ENCODE measurements at regions not wholly inside any gene's neighbourhood (a gene's known extent, or its start where the extent isn't known, plus 50 kb on each side); places are given as distances from the start of the nearest gene placed in this dataset.

DNA sequence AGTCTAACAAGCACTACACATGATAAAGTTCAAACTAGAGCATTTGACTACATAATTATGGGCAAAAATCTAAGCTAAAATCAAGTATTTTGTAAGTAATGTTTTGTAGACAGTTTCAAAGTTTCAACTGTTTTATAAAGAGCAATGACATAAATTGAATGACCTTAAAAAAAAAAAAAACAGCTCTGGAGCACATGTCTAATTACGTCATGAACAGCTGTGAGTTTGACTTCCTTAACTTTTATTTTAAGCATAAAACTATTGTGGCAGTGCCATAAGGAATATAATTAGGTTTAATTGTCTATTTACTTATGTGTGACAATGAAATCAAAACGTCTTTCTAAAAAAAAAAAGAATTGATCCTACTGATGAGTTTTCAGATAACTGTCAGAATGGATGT, 272.5 kb upstream of the LRRC7 start:
- no peaks in the 10 kb centered on the region for H3K4me1 ChIP-seq (ENCODE audit: control insufficient read depth, insufficient read depth, low read length, poor library complexity, severe bottlenecking)
- WGBS, 2 experiments (ENCODE audit: insufficient coverage in 2 of 2), result no CpG with 5 or more reads among the region's 2 CpGs
- no peaks in the 10 kb centered on the region for H3K9me3 ChIP-seq (ENCODE audit: control insufficient read depth, low read length)
- H3K36me3 ChIP-seq (ENCODE audit: control insufficient read depth, insufficient read depth, low read length), result no peaks in the 10 kb centered on the region
- H3K4me3 ChIP-seq (ENCODE audit: extremely low read depth, insufficient read depth, low read length, poor library complexity, severe bottlenecking), result no peak overlapping the region
- H3K27ac ChIP-seq (ENCODE audit: low read depth, low read length, severe bottlenecking), result no peak overlapping the region

DNA sequence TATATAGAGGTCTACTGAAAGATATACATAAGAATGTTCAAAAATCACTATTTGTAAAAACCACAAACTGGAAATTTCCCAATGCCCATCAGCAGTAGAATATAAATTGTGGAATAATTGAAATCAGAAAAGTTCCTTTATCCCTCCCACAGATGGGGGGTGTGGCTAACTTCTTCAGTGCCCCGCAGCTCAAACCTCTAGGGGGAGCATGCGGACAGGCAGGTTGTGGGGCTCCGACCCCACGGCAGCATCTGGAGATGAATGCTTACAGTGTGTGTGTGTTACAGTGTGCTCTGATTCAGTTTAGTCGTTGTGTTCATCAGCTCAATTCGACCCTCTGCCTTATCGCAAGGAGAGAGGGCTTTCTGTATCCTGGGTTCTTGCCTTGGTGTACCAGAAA, 262.1 kb upstream of the LRRC7 start:
- no peak overlapping the region for H3K27ac ChIP-seq (ENCODE audit: low read depth, low read length, severe bottlenecking)
- no peaks in the 10 kb centered on the region for H3K4me1 ChIP-seq (ENCODE audit: control insufficient read depth, insufficient read depth, low read length, poor library complexity, severe bottlenecking)
- H3K9me3 ChIP-seq (ENCODE audit: control insufficient read depth, low read length), result no peaks in the 10 kb centered on the region
- H3K4me3 ChIP-seq (ENCODE audit: extremely low read depth, insufficient read depth, low read length, poor library complexity, severe bottlenecking), result no peak overlapping the region
- no peaks in the 10 kb centered on the region for H3K36me3 ChIP-seq (ENCODE audit: control insufficient read depth, insufficient read depth, low read length)
- 67 to 82% methylated on average over 1 to 4 of the region's 7 CpGs for WGBS, 2 experiments (ENCODE audit: insufficient coverage in 2 of 2)

DNA sequence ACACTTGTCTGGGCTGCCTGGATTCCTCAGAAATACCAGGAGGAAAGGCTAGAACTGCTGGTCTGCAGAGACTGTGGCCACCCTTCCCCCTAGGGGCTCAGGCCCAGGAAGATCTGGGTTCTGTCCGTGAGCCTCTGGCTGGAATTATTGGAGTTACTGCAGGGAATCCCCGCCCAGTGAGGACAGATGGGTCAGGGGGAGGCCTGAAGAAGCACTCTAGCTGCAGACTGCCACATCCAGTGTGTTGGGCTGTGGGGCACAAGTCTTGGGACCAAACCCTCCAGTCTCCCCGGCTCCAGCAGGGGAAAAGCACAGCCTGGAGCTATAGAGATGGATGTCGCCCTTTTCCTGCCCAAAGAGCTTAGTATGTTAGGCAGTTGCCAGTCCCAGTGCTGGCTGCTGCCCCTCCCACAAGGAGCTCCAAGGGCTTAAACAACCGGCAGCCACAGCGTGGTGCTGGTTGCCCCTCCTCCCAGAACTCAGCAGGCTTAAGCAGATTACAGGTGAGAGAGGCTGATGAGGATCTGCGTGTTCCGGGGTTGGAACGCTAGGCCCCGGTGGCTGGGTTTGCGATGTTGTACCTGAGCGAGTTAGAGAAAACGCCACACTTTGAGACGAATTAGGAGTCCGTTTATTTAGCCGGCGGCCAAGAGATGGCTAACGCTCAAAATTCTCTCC, 255.5 kb upstream of the LRRC7 start:
- Histone ChIP-seq H3K4me3 (ENCODE audit: extremely low read depth, insufficient read depth, low read length, poor library complexity, severe bottlenecking) (no peak overlapping the region), H3K4me1 (ENCODE audit: control insufficient read depth, insufficient read depth, low read length, poor library complexity, severe bottlenecking) (no peaks in the 10 kb centered on the region), H3K9me3 (ENCODE audit: control insufficient read depth, low read length) (no peaks in the 10 kb centered on the region), H3K27ac (ENCODE audit: low read depth, low read length, severe bottlenecking) (no peak overlapping the region), H3K36me3 (ENCODE audit: control insufficient read depth, insufficient read depth, low read length) (no peaks in the 10 kb centered on the region)
- 67 to 74% methylated on average over 14 to 15 of the region's 18 CpGs for WGBS, 2 experiments (ENCODE audit: insufficient coverage in 2 of 2)

DNA sequence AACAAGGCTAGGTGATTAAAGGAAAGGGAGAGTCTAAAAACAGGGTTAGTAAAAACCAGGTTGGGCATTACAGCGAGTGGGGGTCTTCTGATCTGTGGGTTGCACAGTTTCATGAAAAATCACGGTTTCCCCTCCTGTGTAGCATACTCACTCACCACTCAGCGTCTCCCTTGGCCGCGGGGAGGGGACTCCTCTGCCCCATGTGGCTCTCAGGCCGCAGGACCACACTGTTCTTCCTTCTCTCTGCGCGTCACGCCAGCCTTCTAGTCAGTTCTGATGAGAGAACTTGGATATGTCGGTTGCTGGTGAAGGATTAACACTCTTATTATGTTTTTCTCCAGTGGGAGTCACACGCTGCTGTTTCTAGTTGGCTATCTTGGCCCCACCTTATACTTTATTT, 254.6 kb upstream of the LRRC7 start:
- WGBS, 2 experiments (ENCODE audit: insufficient coverage in 2 of 2), result 88 to 91% methylated on average over 5 to 7 of the region's 11 CpGs
- Histone ChIP-seq H3K4me1 (ENCODE audit: control insufficient read depth, insufficient read depth, low read length, poor library complexity, severe bottlenecking) (no peaks in the 10 kb centered on the region), H3K27ac (ENCODE audit: low read depth, low read length, severe bottlenecking) (no peak overlapping the region), H3K4me3 (ENCODE audit: extremely low read depth, insufficient read depth, low read length, poor library complexity, severe bottlenecking) (no peak overlapping the region), H3K9me3 (ENCODE audit: control insufficient read depth, low read length) (no peaks in the 10 kb centered on the region), H3K36me3 (ENCODE audit: control insufficient read depth, insufficient read depth, low read length) (no peaks in the 10 kb centered on the region)

DNA sequence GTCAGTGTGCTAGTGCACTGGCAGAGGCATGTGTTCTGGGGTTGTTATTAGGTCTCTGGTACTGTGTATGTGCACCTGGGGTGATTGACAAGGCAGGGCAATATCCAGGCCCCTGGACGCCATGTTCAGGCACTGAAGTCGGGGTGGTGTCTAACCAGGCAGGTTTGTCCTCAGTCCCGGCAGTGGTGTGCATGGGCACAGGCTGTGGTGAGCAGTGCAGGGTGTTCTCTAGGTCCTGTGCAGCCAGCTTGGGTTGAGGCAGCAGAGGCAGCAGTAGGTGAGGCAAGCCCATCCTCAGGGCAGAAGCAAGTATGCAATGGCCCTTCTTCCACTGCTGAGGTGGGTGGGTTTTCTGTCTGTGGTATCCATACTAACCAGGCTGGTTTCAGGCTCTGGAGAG, 252.3 kb upstream of the LRRC7 start:
- 91 to 93% methylated on average over 3 of the region's 3 CpGs for WGBS, 2 experiments (ENCODE audit: insufficient coverage in 2 of 2)
- H3K4me3 ChIP-seq (ENCODE audit: extremely low read depth, insufficient read depth, low read length, poor library complexity, severe bottlenecking), result no peak overlapping the region
- no peaks in the 10 kb centered on the region for H3K9me3 ChIP-seq (ENCODE audit: control insufficient read depth, low read length)
- no peaks in the 10 kb centered on the region for H3K4me1 ChIP-seq (ENCODE audit: control insufficient read depth, insufficient read depth, low read length, poor library complexity, severe bottlenecking)
- no peak overlapping the region for H3K27ac ChIP-seq (ENCODE audit: low read depth, low read length, severe bottlenecking)
- no peaks in the 10 kb centered on the region for H3K36me3 ChIP-seq (ENCODE audit: control insufficient read depth, insufficient read depth, low read length)

DNA sequence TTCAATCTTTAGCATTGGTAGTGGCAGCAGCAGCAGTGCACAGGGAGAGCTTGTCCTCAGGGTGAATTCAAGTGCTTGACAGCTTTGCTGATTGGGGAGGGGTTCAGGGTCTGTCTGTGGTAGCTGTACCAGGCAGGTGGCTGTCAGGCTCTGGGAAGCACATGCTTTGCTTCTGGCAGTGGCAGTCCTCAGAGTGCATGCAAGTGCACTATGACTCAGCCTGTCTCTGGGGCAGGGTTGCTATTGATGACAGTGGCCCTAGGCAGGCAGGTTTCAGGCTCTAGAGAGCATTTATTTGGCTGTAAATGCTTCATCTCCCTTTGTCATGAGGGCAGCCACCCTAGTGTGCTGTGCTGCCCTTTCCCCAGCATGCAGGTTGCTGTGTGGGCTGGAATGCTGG, 251.9 kb upstream of the LRRC7 start:
- H3K4me3 ChIP-seq (ENCODE audit: extremely low read depth, insufficient read depth, low read length, poor library complexity, severe bottlenecking), result no peak overlapping the region
- no peak overlapping the region for H3K27ac ChIP-seq (ENCODE audit: low read depth, low read length, severe bottlenecking)
- H3K36me3 ChIP-seq (ENCODE audit: control insufficient read depth, insufficient read depth, low read length), result no peaks in the 10 kb centered on the region
- H3K4me1 ChIP-seq (ENCODE audit: control insufficient read depth, insufficient read depth, low read length, poor library complexity, severe bottlenecking), result no peaks in the 10 kb centered on the region
- no peaks in the 10 kb centered on the region for H3K9me3 ChIP-seq (ENCODE audit: control insufficient read depth, low read length)

DNA sequence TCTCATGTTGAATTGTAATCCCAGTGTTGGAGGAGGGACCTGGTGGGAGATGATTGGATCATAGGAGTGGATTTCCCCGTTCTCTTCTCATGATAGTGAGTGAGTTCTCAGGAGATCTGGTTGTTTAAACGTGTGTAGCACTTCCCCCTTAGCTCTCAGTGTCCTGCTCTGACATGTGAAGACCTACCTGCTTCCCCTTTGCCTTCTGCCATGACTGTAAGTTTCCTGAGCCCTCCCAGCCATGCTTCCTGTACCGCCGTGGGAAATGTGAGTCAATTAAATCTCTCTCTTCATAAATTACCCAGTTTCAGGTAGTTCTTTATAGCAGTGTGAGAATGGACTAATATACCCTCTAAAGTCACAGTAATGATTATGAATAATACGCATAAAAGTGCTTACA, 248.4 kb upstream of the LRRC7 start:
- Histone ChIP-seq H3K4me3 (ENCODE audit: extremely low read depth, insufficient read depth, low read length, poor library complexity, severe bottlenecking) (no peak overlapping the region), H3K36me3 (ENCODE audit: control insufficient read depth, insufficient read depth, low read length) (no peaks in the 10 kb centered on the region), H3K9me3 (ENCODE audit: control insufficient read depth, low read length) (no peaks in the 10 kb centered on the region), H3K4me1 (ENCODE audit: control insufficient read depth, insufficient read depth, low read length, poor library complexity, severe bottlenecking) (no peaks in the 10 kb centered on the region), H3K27ac (ENCODE audit: low read depth, low read length, severe bottlenecking) (no peak overlapping the region)
- WGBS, 2 experiments (ENCODE audit: insufficient coverage in 2 of 2), result 83 to 84% methylated on average over 2 to 4 of the region's 5 CpGs

DNA sequence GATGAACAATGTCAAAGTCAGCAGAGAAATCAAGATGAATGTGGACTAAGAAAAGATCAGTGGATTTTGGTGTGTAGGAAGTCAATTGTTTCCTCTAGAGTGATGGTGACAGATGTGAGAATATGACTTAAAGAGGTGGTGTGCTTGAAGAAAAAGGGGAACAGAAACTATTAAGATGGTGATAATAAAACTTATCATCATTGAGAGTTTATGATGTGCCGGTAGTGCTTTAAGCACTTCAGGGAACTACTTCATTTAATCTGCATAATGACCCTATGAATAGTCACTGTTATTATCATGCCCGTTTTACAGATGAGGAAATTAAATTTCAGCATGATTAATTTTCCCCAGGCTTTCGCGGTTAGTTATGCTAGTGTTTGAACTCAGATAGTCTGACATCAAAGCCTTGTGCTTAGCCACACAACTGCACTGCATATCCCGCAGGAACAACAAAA, 246.9 kb upstream of the LRRC7 start:
- Histone ChIP-seq H3K4me3 (ENCODE audit: extremely low read depth, insufficient read depth, low read length, poor library complexity, severe bottlenecking) (no peak overlapping the region), H3K9me3 (ENCODE audit: control insufficient read depth, low read length) (no peaks in the 10 kb centered on the region), H3K4me1 (ENCODE audit: control insufficient read depth, insufficient read depth, low read length, poor library complexity, severe bottlenecking) (no peaks in the 10 kb centered on the region), H3K36me3 (ENCODE audit: control insufficient read depth, insufficient read depth, low read length) (no peaks in the 10 kb centered on the region), H3K27ac (ENCODE audit: low read depth, low read length, severe bottlenecking) (no peak overlapping the region)
- 95 to 100% methylated on average over 4 of the region's 5 CpGs for WGBS, 2 experiments (ENCODE audit: insufficient coverage in 2 of 2)

DNA sequence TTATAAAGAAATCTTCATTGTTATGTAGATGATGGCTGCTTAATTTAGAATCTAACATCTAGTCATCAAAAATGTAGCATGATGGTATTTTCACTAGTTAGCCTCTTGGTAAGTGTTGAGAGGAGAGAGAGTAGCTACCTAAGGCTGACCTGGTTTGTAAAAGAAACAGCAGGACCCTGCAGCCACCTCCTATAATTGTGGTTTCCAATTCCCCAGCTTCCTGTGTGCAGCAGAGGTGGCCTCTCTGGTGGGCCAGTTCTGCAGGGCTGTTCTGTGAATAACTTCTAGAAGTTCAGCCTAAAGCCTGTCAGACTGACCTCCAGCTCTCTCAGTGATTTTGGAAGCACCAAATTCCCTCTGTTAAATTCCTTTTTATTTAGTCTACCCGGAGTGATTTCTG, 246.4 kb upstream of the LRRC7 start:
- no peak overlapping the region for H3K27ac ChIP-seq (ENCODE audit: low read depth, low read length, severe bottlenecking)
- H3K4me1 ChIP-seq (ENCODE audit: control insufficient read depth, insufficient read depth, low read length, poor library complexity, severe bottlenecking), result no peaks in the 10 kb centered on the region
- no peaks in the 10 kb centered on the region for H3K9me3 ChIP-seq (ENCODE audit: control insufficient read depth, low read length)
- WGBS, 2 experiments (ENCODE audit: insufficient coverage in 2 of 2), result no CpG with 5 or more reads among the region's 1 CpG
- H3K4me3 ChIP-seq (ENCODE audit: extremely low read depth, insufficient read depth, low read length, poor library complexity, severe bottlenecking), result no peak overlapping the region
- H3K36me3 ChIP-seq (ENCODE audit: control insufficient read depth, insufficient read depth, low read length), result no peaks in the 10 kb centered on the region

DNA sequence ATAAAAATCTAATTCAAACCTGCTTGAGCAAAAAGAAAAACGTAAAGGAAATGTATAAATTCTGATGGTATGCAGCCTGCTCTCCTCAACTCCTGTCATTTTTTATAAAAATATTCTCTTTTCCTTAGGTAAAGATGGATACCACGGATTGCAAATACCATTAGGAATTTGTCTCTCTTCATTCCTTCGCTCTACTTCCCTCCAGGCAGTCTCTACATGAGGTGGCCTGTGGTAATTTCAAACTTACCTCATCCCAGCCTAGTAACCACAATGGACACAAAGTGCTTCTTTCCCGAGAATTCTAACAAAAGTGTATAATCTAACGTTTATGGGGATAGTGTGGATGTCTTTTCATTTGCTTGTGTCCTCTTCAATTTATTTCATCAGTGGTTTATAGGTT, 239.5 kb upstream of the LRRC7 start:
- no peak overlapping the region for H3K27ac ChIP-seq (ENCODE audit: low read depth, low read length, severe bottlenecking)
- H3K4me1 ChIP-seq (ENCODE audit: control insufficient read depth, insufficient read depth, low read length, poor library complexity, severe bottlenecking), result no peaks in the 10 kb centered on the region
- peaks cover 7% of the 10 kb centered on the region for H3K9me3 ChIP-seq (ENCODE audit: control insufficient read depth, low read length)
- no peaks in the 10 kb centered on the region for H3K36me3 ChIP-seq (ENCODE audit: control insufficient read depth, insufficient read depth, low read length)
- 73% methylated on average over 2 of the region's 5 CpGs; no CpG with 5 or more reads in 1 of the 2 experiments for WGBS, 2 experiments (ENCODE audit: insufficient coverage in 2 of 2)
- H3K4me3 ChIP-seq (ENCODE audit: extremely low read depth, insufficient read depth, low read length, poor library complexity, severe bottlenecking), result no peak overlapping the region

DNA sequence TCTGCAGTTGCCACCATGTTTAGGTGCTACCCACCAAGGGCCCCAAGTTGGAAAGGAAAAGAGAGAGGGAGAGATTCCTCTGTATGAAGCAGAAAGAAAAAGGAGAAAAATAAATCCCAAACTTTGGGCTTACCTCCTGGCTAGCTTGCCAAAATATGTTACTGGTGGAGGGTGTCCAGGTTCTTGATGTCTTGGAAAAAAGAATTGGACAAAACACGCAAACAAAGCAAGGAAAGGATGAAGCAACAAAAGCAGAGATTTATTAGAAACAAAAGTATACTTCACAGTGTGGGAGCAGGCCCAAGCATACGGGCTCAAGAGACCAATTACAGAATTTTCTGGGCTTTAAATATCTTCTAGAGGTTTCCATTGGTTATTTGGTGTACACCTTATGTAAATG, 204.5 kb upstream of the LRRC7 start:
- no peaks in the 10 kb centered on the region for H3K9me3 ChIP-seq (ENCODE audit: control insufficient read depth, low read length)
- no peaks in the 10 kb centered on the region for H3K4me1 ChIP-seq (ENCODE audit: control insufficient read depth, insufficient read depth, low read length, poor library complexity, severe bottlenecking)
- H3K4me3 ChIP-seq (ENCODE audit: extremely low read depth, insufficient read depth, low read length, poor library complexity, severe bottlenecking), result no peak overlapping the region
- H3K27ac ChIP-seq (ENCODE audit: low read depth, low read length, severe bottlenecking), result no peak overlapping the region
- WGBS, 2 experiments (ENCODE audit: insufficient coverage in 2 of 2), result 100% methylated on average over 1 to 2 of the region's 2 CpGs
- no peaks in the 10 kb centered on the region for H3K36me3 ChIP-seq (ENCODE audit: control insufficient read depth, insufficient read depth, low read length)
